Hepatocyte (in vitro differentiated cells): ENCODE measurements at regions not wholly inside any gene's neighbourhood (a gene's known extent, or its start where the extent isn't known, plus 50 kb on each side); places are given as distances from the start of the nearest gene placed in this dataset.

Experiments used
- DNase-seq: peaks from one replicate; pipeline ENCODE4 v3.0.0-alpha.2; 2016; ENCODE audit warnings: low spot score
- H2AFZ ChIP-seq: fragments of 200-600 bp; sonication (generic); 2 replicates; pipeline ENCODE4 v1.6.0; 2016; ENCODE audit warnings: antibody characterized with exemption, mild to moderate bottlenecking
- H3K27ac ChIP-seq: fragments of 200-600 bp; sonication (generic); 2 replicates; pipeline ENCODE4 v1.5.1; 2016; ENCODE audit warnings: mild to moderate bottlenecking
- H3K27me3 ChIP-seq: fragments of 200-600 bp; sonication (generic); 2 replicates; pipeline ENCODE4 v1.6.1; 2016
- H3K36me3 ChIP-seq: fragments of 200-600 bp; sonication (generic); replicated peaks from 2 replicates; pipeline ENCODE4 v1.5.1; 2016; ENCODE audit warnings: low read depth; ENCODE audit not compliant: insufficient read depth
- H3K4me1 ChIP-seq: fragments of 200-600 bp; sonication (generic); 2 replicates; pipeline ENCODE4 v1.5.1; 2016; ENCODE audit warnings: mild to moderate bottlenecking, moderate library complexity; ENCODE audit not compliant: insufficient read depth
- H3K4me2 ChIP-seq: fragments of 200-600 bp; sonication (generic); 2 replicates; pipeline ENCODE4 v1.6.0; 2016
- H3K4me3 ChIP-seq: fragments of 200-600 bp; sonication (generic); 2 replicates; pipeline ENCODE4 v1.5.1; 2016; ENCODE audit warnings: mild to moderate bottlenecking
- H3K79me2 ChIP-seq: fragments of 200-600 bp; sonication (generic); 2 replicates; pipeline ENCODE4 v1.6.0; 2017; ENCODE audit warnings: mild to moderate bottlenecking
- H3K9me2 ChIP-seq: fragments of 200-600 bp; sonication (generic); replicated peaks from 2 replicates; pipeline ENCODE4 v1.6.0; 2017; ENCODE audit warnings: mild to moderate bottlenecking; ENCODE audit not compliant: insufficient read depth
- H3K9me3 ChIP-seq: fragments of 200-600 bp; sonication (generic); 2 replicates; pipeline ENCODE4 v1.5.1; 2016; ENCODE audit warnings: low read depth, mild to moderate bottlenecking
- H4K20me1 ChIP-seq: fragments of 200-600 bp; sonication (generic); 2 replicates; pipeline ENCODE4 v1.6.0; 2016; ENCODE audit warnings: mild to moderate bottlenecking; ENCODE audit not compliant: insufficient read depth, poor library complexity, severe bottlenecking
- CTCF ChIP-seq: fragments of 200-600 bp; sonication (generic); IDR thresholded peaks from 2 replicates; pipeline ENCODE4 v1.5.1; 2016; ENCODE audit warnings: antibody characterized with exemption, mild to moderate bottlenecking; ENCODE audit not compliant: poor library complexity
- EZH2 ChIP-seq: fragments of 200-600 bp; sonication (generic); IDR thresholded peaks from 2 replicates; pipeline ENCODE4 v1.6.1; 2016; ENCODE audit warnings: antibody characterized with exemption, mild to moderate bottlenecking, borderline replicate concordance
- EZH2phosphoT487 ChIP-seq: fragments of 200-600 bp; sonication (generic); IDR thresholded peaks from one replicate; pipeline ENCODE4 v1.6.1; 2018; ENCODE audit warnings: antibody characterized with exemption, mild to moderate bottlenecking, low read depth, moderate library complexity; ENCODE audit not compliant: unreplicated experiment, severe bottlenecking
- WGBS: methylation state at CpG from one replicate; pipeline ENCODE4 v1.1.6; 2016; ENCODE audit warnings: low lambda C conversion rate; ENCODE audit errors: missing lambda C conversion rate; 5-methylcytosine and 5-hydroxymethylcytosine counted together

GRCh38 chr10:130497056-130498010 is 361.1 kb downstream of the GLRX3 start:
- no peak overlapping the region for H3K27ac ChIP-seq
- no peak overlapping the region for H3K4me2 ChIP-seq
- DNase-seq = no peak
- no peaks in the 10 kb centered on the region for H3K9me3 ChIP-seq
- H3K36me3 ChIP-seq = no peaks in the 10 kb centered on the region
- H3K4me1 ChIP-seq = no peaks in the 10 kb centered on the region
- H2AFZ ChIP-seq = no peak overlapping the region
- H4K20me1 ChIP-seq = no peaks in the 10 kb centered on the region
- no peak for TF ChIP-seq EZH2
- no peak for TF ChIP-seq CTCF
- TF ChIP-seq EZH2phosphoT487 = no peak
- H3K79me2 ChIP-seq = no peaks in the 10 kb centered on the region
- WGBS = 90% methylated on average over 21 of the region's 21 CpGs
- H3K27me3 ChIP-seq = no peaks in the 10 kb centered on the region
- no peak overlapping the region for H3K4me3 ChIP-seq
- no peaks in the 10 kb centered on the region for H3K9me2 ChIP-seq

GRCh38 chr10:130498042-130498441 is 361.9 kb downstream of the GLRX3 start:
- no peak overlapping the region for H3K4me3 ChIP-seq
- H3K27me3 ChIP-seq = no peaks in the 10 kb centered on the region
- H3K9me3 ChIP-seq = no peaks in the 10 kb centered on the region
- no peaks in the 10 kb centered on the region for H3K79me2 ChIP-seq
- no peak overlapping the region for H3K27ac ChIP-seq
- no peaks in the 10 kb centered on the region for H3K9me2 ChIP-seq
- TF ChIP-seq EZH2 = no peak
- TF ChIP-seq EZH2phosphoT487 = no peak
- no peak for TF ChIP-seq CTCF
- WGBS = 91% methylated on average over 7 of the region's 7 CpGs
- no peaks in the 10 kb centered on the region for H4K20me1 ChIP-seq
- H3K4me2 ChIP-seq = no peak overlapping the region
- DNase-seq = no peak
- no peaks in the 10 kb centered on the region for H3K36me3 ChIP-seq
- H2AFZ ChIP-seq = no peak overlapping the region
- H3K4me1 ChIP-seq = no peaks in the 10 kb centered on the region

GRCh38 chr10:130498934-130499333 is 362.7 kb downstream of the GLRX3 start:
- no peaks in the 10 kb centered on the region for H3K4me1 ChIP-seq
- no peaks in the 10 kb centered on the region for H3K36me3 ChIP-seq
- H3K4me3 ChIP-seq = no peak overlapping the region
- H3K27me3 ChIP-seq = no peaks in the 10 kb centered on the region
- WGBS = 91% methylated on average over 8 of the region's 8 CpGs
- H3K27ac ChIP-seq = no peak overlapping the region
- H3K9me2 ChIP-seq = no peaks in the 10 kb centered on the region
- no peak overlapping the region for H3K4me2 ChIP-seq
- H3K79me2 ChIP-seq = no peaks in the 10 kb centered on the region
- no peaks in the 10 kb centered on the region for H4K20me1 ChIP-seq
- H2AFZ ChIP-seq = no peak overlapping the region
- no peaks in the 10 kb centered on the region for H3K9me3 ChIP-seq
- TF ChIP-seq EZH2 (no peak), EZH2phosphoT487 (no peak), CTCF (no peak)
- DNase-seq = no peak
